NCI-H2227 (cell line): ENCODE measurements at regions not wholly inside any gene's neighbourhood (a gene's known extent, or its start where the extent isn't known, plus 50 kb on each side); places are given as distances from the start of the nearest gene placed in this dataset.
"Not testable (repeated sequence)": the region's sequence is repeated elsewhere in the genome, so short reads cannot be mapped to it uniquely, and the experiment has no call there.

ENCODE experiments used
- DNase-seq: peaks from one replicate; lab custom pipeline; 2025; ENCODE audit not compliant: unreplicated experiment; lab: John Stamatoyannopoulos, UW

DNA sequence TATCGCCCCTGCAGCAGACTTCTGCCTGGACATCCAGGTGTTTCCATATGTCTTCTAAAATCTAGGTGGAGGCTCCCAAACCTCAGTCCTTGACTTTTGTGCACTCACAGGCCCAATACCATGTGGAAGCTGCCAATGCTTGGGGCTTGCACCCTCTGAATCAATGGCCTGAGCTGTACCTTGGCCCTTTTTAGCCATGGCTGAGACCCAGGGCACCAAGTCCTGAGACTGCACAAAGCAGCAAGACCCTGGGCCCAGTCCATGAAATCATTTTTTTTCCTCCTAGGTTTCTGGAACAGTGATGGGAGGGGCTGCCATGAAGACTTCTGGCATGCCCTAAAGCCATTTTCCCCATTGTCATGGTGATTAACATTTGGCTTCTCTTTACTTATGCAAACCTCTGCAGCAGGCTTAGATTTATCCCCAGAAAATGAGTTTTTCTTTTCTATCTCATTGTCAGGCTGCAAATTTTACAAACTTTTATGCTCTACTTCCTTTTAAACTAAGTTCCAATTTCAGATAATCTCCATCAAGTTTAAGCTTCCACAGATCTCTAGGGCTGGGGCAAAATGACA, 1445.8 kb upstream of the FLRT2 start:
- no peak for DNase-seq

DNA sequence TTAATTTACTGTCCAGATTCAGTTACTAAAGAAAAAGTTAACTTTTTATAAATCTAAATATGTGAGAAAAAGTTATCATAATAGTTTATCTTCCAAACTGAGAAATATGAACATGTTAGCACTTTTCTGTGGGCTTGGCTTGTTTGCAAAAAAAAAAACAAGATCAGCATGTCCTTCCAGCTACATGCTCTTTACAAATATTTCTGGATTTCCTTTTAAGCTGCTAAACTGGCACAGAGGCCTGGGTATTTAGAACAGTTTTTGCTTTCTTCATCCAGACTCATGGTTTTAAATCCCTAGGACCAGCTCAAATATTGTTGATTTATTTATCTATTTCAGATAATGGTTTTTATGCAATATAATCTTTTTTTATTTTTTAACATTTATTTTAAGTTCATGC, 1444.5 kb upstream of the FLRT2 start:
- DNase-seq, result no peak

DNA sequence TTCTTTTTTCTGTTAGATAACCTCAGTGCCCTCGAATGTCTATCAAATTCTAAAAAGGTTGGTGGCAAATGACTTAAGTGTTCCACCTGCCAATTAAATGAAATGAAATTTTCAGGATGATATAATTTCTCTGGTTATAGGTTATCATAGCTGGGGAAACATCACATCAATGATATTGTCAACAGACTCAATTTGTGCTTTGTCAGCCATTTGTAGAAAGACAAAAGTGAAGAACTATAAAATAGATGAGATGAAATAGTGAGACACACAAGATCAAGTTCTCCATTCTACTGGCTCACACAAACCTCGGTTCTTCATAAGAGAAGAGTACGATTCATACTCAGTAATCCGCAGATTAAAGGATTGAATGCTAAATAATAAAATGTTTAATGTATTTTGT, 1443.2 kb upstream of the FLRT2 start:
- DNase-seq, result no peak

DNA sequence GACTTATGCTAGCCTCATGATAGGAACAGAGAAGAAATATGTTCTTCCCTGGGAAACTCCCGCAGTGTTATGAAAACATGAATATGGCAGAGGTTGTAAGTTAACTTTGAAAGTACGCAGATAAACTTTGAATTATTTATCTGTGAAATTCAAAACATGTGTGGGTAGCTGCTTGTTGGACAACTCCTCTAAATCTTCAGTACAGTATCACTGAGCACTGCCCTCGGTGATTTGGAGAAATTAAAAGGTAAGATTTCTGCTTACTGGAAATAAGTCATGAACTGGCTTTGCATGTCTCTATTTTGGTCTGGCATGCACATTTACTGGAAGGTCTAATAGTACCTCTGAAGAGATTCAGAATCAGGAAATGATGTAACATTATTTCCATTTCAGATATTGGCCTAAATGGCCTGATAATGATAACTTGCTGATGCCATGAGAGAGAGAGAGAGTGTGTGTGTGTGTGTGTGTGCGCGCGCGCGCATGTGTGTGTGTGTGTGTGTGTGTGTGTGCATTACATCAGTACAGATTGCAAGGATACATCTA, 1441.9 kb upstream of the FLRT2 start:
- DNase-seq, result no peak

DNA sequence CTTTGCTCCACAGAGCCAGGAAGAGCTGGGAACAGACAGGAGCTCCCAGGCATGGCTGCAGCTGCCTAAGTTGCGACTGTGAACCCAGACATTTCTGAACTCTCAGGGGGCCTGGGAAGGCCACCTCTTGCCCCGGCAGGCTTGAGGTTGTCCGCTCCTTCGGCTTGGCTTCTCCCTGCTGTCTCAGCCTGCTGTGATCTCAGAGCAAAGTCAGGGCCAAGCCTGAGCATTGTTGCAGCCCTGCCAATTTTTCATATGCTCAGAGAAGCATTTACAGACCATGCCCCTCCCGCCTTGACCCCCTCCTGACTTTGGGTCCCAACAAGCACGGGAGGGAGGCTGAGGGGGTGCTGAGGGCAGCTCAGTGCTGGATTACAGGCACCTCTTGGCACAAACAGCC, 1439.1 kb upstream of the FLRT2 start:
- DNase-seq, result no peak

DNA sequence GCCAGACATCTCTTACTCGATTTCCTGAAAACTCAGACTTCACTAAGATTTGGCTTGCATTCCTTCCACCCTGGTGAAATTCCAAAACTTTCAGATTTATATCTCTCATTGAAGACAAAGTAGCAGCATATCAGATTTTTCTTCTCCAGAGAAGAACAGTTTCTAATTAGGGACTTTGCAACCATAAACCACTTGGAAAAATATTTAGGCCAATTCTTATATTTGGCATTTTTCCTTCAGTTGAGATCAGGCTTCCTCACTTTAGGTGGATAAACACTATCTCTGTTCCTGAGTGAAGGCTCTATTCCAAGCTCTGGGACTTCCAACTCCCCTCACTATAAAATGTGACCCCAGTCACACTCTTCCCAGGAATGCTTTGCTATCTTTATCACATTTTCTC, 1434.3 kb upstream of the FLRT2 start:
- DNase-seq, result no peak

DNA sequence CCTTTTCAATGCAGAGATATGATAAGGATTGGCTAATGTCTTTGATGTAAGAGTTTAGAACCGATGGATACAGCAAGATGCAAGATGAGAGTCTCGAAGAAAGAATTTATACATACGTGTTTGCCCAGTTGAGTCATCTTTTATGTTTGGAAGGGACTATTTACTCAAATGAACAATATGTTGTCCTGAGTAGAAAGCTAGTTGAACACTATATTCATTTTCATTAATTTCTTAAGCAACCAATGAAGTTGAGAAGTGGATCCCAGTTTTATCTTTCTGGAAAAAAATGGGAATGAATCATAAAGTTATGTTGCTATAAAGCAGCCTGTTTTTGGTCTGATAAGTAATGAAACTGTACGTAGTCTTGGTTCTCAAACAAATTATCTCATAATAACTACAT, 1431.7 kb upstream of the FLRT2 start:
- no peak for DNase-seq

DNA sequence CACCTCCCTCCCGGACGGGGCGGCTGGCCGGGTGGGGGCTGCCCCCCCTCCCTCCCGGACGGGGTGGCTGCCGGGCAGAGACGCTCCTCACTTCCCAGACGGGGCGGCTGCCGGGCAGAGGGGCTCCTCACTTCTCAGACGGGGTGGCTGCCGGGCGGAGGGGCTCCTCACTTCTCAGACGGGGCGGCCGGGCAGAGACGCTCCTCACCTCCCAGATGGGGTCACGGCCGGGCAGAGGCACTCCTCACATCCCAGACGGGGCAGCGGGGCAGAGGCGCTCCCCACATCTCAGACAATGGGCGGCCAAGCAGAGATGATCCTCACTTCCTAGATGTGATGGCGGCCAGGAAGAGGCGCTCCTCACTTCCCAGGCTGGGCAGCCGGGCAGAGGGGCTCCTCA, 1430.4 kb upstream of the FLRT2 start:
- DNase-seq, result not testable (repeated sequence)

DNA sequence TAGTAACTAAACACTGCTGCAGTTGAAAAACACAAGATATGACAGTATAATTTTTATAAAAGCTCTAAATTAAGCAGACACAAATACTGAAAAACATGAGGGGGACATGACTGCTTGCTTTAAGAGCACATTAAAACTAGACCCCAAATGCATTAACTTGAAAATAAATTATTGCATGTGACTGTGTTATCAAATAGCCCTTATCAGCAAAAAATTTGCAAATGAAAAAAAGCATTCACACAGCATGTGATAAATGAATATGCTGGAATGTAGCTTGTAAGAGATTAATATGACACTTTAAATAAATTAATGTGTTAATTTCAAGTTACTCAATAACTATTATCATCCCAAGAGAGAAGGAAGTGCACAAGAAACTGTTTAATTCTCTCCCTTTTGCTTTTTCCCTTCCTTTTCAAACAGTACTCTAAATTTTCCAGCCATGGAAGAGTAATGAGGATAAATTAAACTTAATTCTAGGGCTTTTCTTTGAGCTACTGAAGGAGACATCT, 1422.1 kb upstream of the FLRT2 start:
- no peak for DNase-seq

DNA sequence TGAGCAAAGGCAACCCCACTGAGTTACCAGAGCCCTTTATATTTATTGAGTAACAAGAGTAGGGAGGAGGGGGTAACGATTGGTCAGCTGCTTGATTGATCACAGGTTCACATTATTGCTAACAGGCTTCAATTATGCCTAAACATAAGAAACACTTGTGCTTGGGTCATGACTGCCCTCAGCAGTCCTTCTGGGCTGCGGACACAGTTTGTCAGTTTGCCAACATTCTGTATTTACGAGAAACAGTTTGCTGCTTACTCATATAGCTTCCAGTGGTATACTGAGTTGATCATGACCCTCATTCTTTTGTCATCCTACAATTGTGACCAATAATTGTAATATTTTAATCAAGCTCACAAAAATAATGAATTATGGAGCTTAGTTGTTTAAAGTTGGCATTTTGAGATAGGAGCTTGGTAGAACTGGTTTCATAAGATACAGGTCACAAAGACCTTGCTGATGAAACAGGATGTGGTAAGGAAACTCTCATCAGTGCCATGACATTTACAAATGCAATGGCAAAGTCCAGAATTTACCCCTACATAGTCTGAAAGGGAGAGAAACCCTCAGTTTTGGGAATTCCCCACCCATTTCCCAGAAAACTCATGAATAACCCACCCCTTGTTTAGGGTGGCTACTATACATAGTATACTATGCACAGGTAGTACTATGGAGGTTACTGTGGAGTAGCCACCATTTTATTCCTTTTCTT, 1421.0 kb upstream of the FLRT2 start:
- DNase-seq, result no peak

DNA sequence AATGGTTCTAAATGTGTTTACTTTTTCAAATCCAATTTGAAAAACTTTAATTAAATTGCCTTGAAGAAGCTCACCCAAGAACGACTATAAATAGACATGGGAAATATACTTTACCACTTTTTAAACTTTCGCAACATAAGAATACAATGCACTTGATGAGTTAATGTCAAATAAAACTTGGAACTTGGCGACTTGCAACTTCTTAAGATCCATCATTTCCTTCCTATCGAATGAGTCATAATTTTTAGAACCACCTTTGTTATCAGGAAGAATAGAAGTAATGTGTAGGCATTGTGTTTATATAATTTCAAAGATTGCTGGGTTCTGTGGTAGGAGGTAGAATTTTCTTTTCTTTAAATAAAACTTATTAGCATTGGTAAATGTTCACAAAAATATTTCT, 1417.4 kb upstream of the FLRT2 start:
- no peak for DNase-seq

DNA sequence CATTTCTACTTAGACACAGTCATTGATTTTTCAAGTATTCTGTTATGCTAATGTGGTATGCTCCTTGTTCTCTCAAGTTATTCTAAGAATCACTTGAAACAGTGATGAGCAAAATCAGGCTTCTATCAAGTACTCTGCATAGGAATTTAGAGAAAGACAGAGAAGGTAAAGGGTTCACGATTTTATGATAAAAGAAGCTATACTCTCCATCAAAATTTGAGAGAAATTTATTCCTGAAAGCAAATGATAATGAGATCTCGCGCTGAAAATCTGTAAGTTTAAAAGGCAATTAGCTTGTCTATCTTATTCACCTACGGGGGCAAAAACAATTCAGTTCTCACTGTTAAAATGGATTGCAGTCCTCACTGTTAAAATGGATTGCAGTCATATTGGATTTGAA, 1404.3 kb upstream of the FLRT2 start:
- DNase-seq, result no peak

DNA sequence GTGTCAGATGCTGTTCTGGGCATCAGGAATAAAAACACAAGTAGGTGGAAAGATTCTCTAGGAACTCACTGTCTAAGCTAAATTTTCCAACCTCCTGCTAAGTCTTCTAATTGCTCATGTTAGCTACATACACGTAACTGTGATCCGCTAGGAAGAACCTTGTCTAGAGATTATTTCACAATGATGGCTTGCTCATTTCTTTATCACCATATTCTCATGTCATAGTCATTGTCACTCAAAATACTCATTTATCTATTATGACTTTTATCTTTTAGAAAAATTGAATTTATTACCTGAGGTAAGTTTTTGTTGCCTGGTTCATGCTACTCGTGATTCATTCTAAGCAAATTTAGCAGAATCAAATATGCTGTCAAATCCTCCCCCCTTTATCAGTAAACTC, 1402.4 kb upstream of the FLRT2 start:
- DNase-seq, result no peak

DNA sequence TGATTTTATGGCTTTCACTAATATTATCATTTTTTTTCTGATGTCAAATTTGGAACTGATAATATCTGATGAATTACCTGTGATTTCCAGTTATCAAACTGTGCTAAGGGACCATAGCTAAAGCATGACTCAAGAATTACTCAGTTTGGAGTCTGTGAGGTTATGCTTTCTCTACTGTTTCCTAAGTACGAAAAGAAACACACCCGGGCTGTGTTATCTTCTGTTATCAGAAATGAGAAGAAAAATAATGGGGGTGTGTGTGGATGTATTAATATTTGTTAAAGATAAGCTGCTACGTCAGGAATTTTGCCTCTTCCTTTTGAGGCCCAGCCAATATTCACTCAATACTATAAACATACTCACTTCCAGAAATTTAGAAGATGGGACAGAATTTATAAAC, 1401.9 kb upstream of the FLRT2 start:
- DNase-seq, result no peak

DNA sequence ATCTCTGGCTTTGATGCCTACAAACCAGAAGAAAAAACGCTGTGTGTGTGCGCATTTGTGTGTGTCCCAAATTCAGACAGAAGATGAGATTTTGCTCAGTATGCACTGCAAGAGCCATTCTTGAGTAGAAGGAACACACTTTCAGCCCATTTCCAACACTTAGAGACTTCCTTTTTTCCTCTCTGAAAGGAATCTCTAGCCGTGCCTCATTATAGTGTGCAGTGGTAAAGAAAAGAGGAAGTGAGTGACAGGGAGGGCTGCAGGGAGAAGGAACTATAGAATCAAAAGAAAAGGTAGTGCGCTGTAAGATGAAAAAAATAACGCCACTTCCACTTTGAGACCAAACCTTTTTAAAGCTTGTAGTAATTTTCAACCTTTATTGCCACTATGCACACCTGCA, 1400.9 kb upstream of the FLRT2 start:
- DNase-seq, result no peak

DNA sequence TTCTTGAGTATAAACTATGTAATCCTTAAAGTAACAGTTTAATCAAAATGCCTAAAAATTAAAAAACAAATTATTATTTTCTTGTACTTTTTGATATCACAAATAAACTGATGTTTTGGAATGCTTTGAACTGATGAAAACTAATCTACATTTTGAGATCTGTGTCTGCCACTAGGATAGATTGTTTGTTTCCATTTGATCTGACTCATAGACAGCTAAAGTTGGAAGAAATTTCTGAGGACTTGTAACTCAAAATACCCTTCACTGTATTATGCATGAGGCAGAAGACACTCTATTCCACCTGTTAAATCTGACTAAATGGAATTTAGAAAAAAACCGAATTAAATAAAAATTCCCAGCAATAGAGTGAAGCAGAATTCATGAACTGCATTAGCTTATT, 1400.0 kb upstream of the FLRT2 start:
- no peak for DNase-seq

DNA sequence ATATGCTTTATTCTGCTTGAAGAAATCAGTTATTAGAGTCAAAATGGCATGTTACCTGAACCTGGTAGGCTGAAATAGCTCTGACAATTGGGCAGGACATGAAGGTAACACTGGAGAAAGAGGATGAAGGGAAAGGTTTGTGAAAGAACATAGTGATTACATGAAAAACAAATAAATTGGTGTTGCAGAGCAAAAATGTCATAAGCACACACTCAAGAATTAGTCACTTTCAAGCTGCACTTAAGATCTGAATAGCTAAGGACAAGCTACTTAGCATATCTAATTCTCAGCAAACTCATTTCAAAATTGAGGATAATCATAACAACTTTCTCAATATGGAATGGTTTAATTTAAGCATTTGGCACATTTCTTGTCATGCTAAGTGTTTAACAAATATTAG, 1398.0 kb upstream of the FLRT2 start:
- no peak for DNase-seq

DNA sequence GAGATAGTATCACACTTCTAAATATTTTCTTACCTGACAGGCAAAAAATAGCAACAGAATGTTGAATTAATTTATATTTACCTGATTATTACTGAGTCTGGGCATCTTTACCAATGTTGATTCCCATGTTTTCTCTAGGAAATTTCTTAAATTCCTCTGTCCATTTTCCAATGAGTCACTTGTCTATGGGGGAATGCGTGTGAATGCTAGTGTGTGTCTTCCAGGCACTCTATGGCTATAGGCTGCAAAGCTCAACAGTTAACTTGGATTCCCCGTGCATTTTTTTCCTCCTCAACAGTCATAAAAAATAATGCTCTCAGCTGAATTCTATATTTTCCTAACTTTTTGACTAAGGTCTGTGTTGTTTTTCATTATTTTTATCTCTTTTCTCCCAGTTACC, 1385.8 kb upstream of the FLRT2 start:
- DNase-seq, result no peak

DNA sequence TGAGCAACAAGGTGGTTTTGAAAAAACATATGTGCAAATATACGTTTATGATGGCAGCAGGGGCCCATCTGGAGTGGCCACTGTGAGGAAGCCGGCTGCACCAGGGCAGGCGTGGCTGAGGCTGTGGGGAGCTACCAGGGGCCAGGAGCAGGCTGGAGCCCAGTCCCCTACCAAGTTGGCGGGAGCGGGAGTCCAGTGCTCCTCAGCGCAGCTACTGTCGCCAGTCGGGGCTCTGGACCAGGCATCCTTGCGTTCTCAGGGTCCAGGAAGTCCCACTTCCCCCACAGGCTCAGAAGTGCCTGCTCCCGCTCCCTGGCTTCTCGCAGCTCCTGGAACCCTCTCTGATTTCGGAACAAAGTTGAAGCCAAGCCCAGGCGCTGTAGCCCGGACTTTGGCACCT, 1377.5 kb upstream of the FLRT2 start:
- DNase-seq, result no peak

DNA sequence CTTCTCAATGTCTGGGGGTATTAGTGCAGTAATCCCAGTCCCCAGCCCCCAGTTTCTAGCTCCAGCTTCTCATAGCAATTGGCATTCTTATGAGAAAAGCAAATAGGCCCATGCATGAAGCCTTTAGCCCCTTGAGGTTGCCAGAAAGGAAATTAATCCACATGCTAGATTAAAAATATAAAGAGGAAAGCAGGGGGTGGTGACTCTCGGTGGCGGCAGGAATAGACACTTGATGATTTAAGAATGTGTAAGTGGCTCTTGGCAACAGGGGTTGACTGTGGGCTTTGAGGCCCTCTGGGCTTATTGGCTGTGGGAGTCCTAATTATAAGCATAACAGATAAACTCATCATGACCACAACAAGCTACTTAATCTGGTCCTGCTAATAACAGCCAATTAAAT, 1367.3 kb upstream of the FLRT2 start:
- no peak for DNase-seq

DNA sequence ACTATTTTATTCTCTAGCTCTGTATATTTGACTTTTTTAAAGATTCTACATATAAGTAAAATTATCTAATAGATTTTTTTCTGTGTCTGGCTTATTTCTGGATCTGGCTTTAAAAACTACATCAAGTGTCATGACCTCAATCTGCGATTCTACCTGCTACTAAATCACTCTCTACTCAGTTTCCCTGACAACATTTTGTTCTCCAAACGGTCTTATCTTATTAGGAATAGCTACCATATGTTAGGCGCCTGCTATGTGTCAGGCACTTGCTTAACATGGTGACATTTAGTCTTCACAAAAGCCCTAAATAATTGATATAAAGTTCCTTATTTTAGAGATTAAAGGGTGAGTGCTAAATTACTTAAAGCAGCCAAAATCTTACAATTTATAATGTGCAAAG, 1362.9 kb upstream of the FLRT2 start:
- no peak for DNase-seq

DNA sequence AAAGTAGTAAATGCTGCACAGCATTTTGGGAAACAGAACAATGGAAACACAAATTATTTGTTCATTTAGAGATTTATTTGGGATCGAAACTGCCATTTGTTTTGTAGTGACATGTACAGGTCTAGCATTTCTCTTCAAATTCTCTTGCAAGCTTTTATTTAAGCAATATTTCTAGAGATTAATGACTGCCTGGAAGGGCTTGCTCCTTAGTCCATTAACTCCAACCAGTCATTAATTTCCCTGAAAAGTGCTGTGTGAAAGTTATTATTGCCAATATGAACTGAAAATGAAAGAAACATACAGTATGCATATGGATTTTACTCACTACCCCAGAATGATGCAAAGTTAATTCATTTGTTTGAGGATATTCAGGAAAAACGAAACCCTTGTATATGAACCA, 1349.6 kb upstream of the FLRT2 start:
- DNase-seq, result no peak

DNA sequence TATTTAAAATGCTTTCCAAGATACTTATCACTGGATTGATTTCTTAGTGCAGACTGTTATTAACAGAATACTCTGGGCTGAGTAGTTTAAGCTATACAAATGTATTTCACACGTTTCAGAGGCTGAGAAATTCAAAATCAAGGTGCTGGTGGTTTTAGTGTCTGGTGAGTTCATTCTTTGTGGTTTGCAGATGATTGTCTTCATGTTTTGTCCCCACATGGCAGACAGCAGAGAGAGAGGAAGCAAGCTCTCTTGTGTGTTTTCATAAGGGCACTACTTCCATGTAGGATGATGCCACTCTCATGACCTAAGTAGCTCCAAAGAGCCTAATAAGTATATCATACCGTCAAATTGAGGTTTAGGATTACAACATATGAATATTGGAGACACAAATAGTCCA, 1348.9 kb upstream of the FLRT2 start:
- DNase-seq, result no peak
